ENCODE measurements at regions not wholly inside any gene's neighbourhood (a gene's known extent, or its start where the extent isn't known, plus 50 kb on each side); places are given as distances from the start of the nearest gene placed in this dataset.

GRCh38 chr20:41869261-41869660 is 251.1 kb upstream of the CHD6 start:
- TF ChIP-seq REST (IDR thresholded peaks at IDR 0.05; ENCODE audit: insufficient replicate concordance, low read depth) (no peak), GABPA (IDR thresholded peaks at IDR 0.05; ENCODE audit: low read depth) (no peak), POLR2AphosphoS5 (IDR thresholded peaks at IDR 0.05; ENCODE audit: low read depth) (no peak), CTCF (IDR thresholded peaks at IDR 0.05; ENCODE audit: insufficient read depth, low read length) (no peak), SPI1 (IDR thresholded peaks at IDR 0.05; ENCODE audit: borderline replicate concordance, low read depth) (no peak)
- Histone ChIP-seq H3K4me3 (replicated peaks; ENCODE audit: insufficient read depth, low read length) (no peak overlapping the region), H3K27ac (replicated peaks) (no peak overlapping the region), H3K27me3 (ENCODE audit: insufficient read depth, poor library complexity, severe bottlenecking) (no peaks in the 10 kb centered on the region)
- DNase-seq (ENCODE audit: low read depth in 1 of 2, low spot score in 1 of 2): no peak

GRCh38 chr20:41865938-41866337 is 247.8 kb upstream of the CHD6 start:
- Histone ChIP-seq H3K27me3 (ENCODE audit: insufficient read depth, poor library complexity, severe bottlenecking) (no peaks in the 10 kb centered on the region), H3K4me3 (replicated peaks; ENCODE audit: insufficient read depth, low read length) (no peak overlapping the region), H3K27ac (replicated peaks) (no peak overlapping the region)
- no peak for DNase-seq (ENCODE audit: low read depth in 1 of 2, low spot score in 1 of 2)
- TF ChIP-seq POLR2AphosphoS5 (IDR thresholded peaks at IDR 0.05; ENCODE audit: low read depth) (no peak), SPI1 (IDR thresholded peaks at IDR 0.05; ENCODE audit: borderline replicate concordance, low read depth) (no peak), CTCF (IDR thresholded peaks at IDR 0.05; ENCODE audit: insufficient read depth, low read length) (no peak), GABPA (IDR thresholded peaks at IDR 0.05; ENCODE audit: low read depth) (no peak), REST (IDR thresholded peaks at IDR 0.05; ENCODE audit: insufficient replicate concordance, low read depth) (no peak)

- Histone ChIP-seq H3K27ac (replicated peaks) (no peak overlapping the region), H3K4me3 (replicated peaks; ENCODE audit: insufficient read depth, low read length) (no peak overlapping the region), H3K27me3 (ENCODE audit: insufficient read depth, poor library complexity, severe bottlenecking) (no peaks in the 10 kb centered on the region)
- DNase-seq (ENCODE audit: low read depth in 1 of 2, low spot score in 1 of 2): no peak
- TF ChIP-seq REST (IDR thresholded peaks at IDR 0.05; ENCODE audit: insufficient replicate concordance, low read depth) (no peak), SPI1 (IDR thresholded peaks at IDR 0.05; ENCODE audit: borderline replicate concordance, low read depth) (no peak), GABPA (IDR thresholded peaks at IDR 0.05; ENCODE audit: low read depth) (no peak), POLR2AphosphoS5 (IDR thresholded peaks at IDR 0.05; ENCODE audit: low read depth) (no peak), CTCF (IDR thresholded peaks at IDR 0.05; ENCODE audit: insufficient read depth, low read length) (no peak)
These were observed 244.3 kb upstream of the CHD6 start for GRCh38 chr20:41862476-41862875.

All from HL-60 (cell line).